Right kidney (tissue), 1 donor: ENCODE measurements at regions not wholly inside any gene's neighbourhood (a gene's known extent, or its start where the extent isn't known, plus 50 kb on each side); places are given as distances from the start of the nearest gene placed in this dataset.
A peak's percentile ranks its signal among the peaks of the same experiment; 100 is the strongest.

ENCODE experiments used
- DNase-seq: peaks from one replicate; pipeline ENCODE4 v3.0.0-alpha.2; 2016

GRCh38 chr20:50286174-50286511, 95.5 kb downstream of the CEBPB start:
- DNase-seq, result no peak

DNA sequence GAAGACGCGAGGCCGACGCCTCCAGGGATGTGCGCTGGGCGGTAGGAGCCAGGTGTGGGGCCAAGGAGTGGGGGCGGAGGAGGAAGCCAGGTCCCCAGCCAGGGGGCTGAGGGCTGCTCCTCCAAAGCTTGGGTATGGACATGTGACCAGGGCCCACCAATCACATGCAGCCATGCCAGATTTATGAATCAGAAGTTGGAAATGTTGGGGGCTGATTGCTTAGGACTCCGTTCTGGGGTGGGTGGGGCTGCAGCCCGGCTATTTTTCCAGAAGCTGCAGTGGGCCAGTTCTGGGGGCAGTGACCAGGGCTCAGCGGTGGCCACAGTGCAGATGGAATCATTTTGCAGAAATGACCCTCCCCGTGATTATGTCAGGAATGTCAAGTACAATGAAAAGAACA, 96.0 kb downstream of the CEBPB start:
- peak; percentile 49 for DNase-seq

DNA sequence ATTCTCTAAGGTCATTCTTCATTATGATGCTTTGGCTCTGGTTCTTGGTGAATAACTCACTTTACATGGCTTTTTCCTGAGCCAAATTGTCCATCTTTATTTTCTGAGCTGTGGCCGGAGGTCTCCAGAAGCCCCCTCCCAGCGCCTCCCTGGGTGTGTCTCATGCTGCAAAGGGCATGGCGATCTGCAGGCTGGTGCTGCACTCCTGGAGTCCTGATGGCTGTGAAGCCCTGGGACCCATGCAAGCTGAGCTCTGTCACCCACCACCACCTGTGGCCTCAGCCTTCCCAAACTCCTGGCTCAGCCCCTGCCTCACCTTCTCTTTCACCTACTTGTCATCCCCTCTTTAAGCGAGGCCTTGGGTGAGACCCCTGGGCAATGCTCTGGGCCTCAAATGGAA, 96.9 kb downstream of the CEBPB start:
- no peak for DNase-seq

DNA sequence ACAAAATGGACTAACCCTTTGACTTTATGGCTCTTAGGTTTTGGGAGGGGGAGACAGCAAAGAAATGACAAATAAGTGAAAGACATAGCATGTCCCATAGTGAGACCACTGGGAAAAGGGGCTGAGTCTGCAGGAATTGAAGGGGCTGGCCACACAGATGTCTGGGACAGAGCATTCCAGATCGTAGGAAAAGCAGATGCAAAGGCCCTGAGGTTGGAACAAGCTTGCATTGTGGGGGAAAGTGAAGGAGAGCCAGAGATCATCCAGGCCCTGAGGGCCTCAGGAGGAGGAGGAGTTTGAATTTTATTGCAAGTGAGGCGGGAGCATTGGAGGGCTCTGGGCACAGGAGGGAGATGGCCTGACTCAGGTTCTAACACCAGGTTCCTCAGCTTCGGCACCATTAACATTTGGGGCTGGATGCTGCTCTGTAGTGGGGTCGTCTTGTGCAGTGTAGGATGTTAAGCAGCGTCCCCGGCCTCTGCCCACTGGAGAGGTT, 97.5 kb downstream of the CEBPB start:
- no peak for DNase-seq

DNA sequence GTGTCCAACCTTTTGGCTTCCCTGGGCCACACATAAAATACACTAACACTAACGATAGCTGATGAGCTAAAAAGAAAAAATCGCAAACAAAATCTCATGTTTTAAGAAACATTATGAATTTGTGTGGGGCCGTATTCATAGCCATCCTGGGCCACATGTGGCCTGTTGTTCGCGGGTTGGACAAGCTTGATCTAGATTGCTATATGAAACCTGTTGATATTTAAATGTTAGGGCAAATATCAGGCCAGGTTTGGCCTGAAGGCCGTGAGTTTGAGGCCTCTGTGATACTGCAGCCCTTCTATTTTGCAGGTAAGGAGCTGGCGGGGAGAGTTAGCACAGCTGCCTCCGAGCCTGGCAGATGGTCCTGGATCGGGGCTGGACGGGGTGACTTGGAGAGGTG, 99.0 kb downstream of the CEBPB start:
- no peak for DNase-seq

DNA sequence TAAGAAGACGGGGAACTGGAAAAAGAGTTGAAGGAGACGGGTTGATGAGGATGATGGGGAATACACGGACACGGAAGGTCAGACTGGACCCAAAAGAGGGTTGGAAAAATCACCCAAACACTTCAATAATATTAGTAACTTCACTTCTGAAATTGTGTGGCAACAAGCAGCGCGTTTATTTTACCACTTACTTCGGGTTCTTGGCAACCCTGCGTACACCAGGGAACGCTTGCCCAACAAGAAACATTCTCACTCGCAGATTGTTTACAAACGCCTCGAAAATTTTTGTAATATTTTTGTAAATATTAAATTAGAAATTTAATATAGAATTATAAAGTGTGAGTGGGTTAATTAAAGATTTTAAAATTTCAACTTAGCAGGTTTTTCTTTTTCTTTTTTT, 99.5 kb downstream of the CEBPB start:
- no peak for DNase-seq

DNA sequence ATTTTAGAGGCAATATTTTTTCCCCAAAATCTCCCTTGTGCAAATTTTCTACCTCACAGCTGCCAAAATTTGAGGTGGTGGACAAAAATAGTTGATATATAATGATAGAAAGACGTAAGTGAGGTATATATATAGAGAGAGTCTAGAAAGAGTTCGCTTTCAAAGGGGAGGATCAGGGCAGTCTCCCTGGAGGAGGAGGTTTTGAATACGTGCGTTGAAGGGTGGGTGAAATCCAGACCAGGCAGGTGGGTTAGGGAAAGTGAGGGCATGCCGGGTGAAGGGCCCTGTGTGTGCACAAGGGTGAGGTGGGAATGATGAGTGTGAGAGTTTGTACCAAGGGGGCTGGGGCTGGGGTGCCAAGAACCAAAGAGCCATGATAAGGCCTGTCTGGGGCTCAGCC, 100.2 kb downstream of the CEBPB start:
- DNase-seq, result no peak

DNA sequence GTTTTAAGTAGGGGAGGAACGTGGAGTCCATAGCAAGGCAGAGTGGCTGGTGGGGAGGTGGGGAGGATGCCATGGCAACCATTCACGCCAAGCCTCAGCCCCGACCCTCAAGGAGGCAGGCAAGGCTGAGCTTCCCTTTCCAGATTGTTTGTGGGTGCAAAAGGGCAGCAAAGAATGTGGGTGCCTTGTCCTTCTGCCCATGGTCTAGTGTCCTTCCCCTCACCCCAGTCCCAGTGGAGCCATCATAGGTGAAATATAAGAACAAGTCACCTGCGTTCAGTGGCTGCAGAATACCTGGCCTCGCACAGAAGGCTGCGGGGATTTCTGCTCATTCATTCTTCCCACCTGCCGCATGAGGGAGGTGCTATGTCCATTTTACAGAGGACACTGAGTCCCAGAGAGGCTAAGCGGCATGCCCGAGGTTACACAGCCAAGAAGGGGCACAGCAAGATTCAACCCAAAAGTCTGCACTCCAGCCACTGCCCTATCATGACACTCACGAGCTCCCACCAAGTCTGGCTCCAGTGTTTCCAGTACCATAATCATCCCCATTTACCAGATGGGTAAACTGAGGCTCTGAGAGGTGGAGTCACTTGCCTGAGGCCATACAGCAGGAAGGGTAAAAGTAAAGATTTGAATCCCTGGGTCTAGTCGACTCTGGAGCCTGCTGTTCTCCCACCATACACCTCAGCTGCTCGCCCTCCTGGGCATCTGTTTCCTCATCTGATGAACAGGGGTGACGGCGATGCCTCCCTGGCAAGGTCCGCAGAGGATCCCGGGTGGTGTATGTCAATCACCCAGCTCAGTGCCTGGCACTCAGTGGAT, 100.8 kb downstream of the CEBPB start:
- DNase-seq, result no peak

DNA sequence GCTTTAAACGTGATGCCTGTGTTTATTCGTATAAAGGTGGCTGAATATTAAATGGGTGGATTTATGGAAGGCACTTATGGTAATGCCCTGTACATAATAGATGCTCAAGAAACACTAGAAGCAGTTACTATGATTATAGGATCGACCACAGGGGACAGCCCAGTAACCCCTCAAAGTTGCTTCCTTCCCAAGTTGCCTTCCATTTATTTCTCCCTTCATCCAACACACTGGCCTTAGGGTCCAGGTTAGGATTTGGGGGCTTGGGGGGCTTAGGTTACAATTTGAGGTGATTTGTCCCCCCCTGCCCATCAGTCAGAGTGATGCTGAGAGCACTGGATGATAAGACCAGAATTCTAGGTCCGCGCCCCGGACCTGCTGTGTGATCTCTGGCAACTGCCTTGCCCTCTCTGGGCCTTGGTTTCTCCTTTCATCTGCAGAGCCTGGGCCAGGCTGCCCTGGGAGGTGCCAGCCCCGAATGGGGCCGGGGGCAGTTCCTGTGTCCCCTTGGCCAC, 101.5 kb downstream of the CEBPB start:
- no peak for DNase-seq

- DNase-seq, result peak; percentile 44
Observed at GRCh38 chr20:50292591-50293283, 102.1 kb downstream of the CEBPB start.

- DNase-seq, result no peak
Observed at GRCh38 chr20:50293284-50294139, 102.9 kb downstream of the CEBPB start.

GRCh38 chr20:50294164-50295088, 103.8 kb downstream of the CEBPB start:
- no peak for DNase-seq

GRCh38 chr20:50295345-50295744, 104.7 kb downstream of the CEBPB start:
- DNase-seq, result no peak

DNA sequence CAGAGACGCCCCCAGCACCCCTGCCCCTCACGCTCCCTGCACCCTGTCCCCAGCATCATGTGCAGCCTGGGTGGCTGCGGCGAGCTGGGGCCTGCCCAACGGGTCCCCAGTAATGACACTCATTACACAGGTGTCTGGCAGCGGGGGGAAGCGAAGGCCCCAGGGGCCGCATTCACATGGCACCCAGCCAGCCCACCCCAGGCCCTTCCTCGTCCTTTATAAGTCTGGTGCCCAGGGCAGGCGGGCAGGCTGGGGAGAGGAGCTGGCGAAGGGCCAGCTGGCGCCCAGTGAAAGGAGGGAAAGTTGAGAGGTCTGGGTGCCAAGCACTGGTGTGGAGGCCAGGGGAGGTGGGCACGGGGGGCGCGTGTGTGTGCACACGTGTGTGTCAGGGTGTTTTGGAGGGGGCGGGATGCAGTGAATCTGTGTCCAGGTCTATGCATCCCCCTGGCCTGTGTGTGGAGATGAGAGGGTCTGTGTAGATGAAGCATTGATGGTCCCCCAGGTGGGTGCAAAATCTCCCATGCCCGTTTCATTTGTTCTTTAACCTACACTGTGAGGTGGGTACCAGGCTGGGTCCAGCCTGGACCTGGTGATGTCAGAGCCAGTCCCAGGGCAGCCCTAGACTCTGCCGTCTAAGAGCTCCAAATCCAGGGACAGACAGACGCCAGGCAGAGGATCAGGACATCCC, 105.3 kb downstream of the CEBPB start:
- no peak for DNase-seq

DNA sequence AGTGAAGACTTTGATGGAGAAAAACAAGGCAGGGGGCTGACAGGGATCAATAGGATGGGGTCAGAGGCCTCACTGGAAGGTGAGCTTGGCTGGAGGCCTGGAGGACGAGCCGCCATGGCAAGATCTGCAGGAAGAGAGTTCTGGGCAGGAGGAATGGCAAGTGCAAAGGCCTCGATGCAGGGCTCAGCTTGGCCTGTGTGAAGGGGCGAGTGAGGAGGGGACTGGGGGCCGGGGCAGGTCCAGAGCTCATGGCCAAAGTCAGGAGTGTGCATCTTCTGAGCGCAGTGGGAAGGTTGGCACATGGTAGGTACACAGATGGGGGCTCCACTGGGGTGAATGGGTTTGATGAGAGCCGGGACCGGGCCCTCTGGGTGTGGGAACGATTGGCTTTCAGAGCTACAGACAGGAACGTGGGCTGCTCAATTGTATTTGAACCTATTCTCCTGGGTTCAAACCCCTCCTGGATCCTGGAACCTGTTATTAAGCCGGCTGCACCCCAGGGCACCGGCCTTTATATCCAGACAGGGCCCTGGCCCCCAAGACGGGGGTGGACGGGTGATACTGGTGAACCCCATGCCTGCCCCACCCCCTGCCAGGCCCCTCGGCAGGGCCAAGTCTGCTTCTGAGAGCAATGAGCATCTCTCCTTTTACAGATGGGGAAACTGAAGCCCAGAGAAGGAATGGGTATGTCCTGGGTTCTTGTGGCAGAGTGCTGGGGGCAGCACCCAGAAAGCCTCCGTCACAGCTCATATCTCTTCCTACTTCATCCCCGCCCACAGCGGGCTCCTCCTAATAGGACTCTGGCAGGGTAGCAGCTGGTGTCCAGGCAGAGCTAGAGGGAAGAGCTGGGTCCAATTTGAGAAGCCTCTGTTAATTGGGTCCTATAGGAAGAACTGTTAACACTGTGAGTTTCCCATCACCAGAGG, 106.1 kb downstream of the CEBPB start:
- no peak for DNase-seq

GRCh38 chr20:50297498-50298376, 107.1 kb downstream of the CEBPB start:
- DNase-seq, result no peak

DNA sequence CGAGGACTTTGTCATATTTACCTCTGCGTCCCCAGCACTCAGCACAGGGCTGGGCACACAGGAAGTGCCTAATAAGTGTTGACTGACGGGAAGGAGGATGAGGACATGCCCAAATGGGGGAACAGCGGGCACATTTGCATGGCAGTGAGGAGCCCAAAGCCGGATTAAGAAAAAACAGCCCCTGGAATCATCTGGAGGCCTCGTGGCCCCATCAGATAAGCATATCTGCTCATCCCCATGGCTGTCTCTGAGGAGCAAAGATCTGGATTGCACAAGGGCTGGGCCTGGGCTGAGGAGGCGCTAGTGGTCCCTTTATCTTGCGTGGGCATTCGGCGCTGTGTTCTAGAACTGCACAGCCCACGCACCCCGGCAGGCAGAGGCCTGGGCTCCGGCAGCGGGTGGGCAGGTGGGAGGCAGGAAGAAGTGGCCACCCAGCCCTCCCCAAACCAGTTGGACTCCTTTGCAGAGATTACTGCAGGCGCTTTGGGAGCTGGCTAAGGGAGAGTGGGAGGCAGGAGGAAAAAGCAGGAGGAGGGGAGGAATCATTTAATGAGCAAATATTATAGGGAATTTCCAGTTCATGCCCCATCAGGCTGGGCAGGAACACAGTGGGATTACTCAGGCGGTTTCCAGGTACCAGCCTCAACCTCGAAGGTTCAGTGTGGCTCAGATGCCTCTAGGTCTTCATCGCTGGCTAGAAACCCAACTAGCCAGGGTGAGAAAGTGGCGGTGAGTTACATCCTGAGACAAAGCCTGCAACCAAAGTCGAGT, 108.1 kb downstream of the CEBPB start:
- DNase-seq, result no peak

GRCh38 chr20:50299325-50299629, 108.6 kb downstream of the CEBPB start:
- DNase-seq, result no peak
